A549 (cell line): ENCODE measurements at regions not wholly inside any gene's neighbourhood (a gene's known extent, or its start where the extent isn't known, plus 50 kb on each side); places are given as distances from the start of the nearest gene placed in this dataset.

ENCODE experiments used
- ATAC-seq, 2 experiments: fragments of 200-7000 bp in 1 of 2; fragments of >200 bp in 1 of 2; cut with Nextera tagmentation in 1 of 2; cut with Tn5 transposase in 1 of 2; 3 replicates each; pipeline versions ENCODE4 v1.8.0 to v1.9.1; 2018 to 2020; ENCODE audit warnings: mild to moderate bottlenecking in 1 of 2, moderate library complexity in 1 of 2
- CTCF ChIA-PET: fragments of 300-600 bp; sonication (Branson Sonifier 250); formaldehyde crosslinking; extraction: SDS; loops from one replicate; lab custom pipeline; 2021; ENCODE audit warnings: antibody characterized with exemption, inconsistent platforms; lab: Yijun Ruan, JAX
- POLR2A ChIA-PET: fragments of 350-600 bp; formaldehyde crosslinking; extraction: SDS; loops from one replicate; lab custom pipeline; 2021; ENCODE audit warnings: antibody characterized with exemption, inconsistent platforms; lab: Yijun Ruan, JAX
- DNase-seq, 2 experiments: peaks; one replicate each; pipeline versions ENCODE4 v3.0.0 to v3.0.0-alpha.2; 2011 to 2016; ENCODE audit warnings: low read depth in 1 of 2, low spot score in 1 of 2
- FAIRE-seq: peaks from 2 replicates; lab custom pipeline; 2011; peaks lifted over from hg19 to GRCh38; lab: Jason Lieb, UNC
- H3K27ac ChIP-seq, 2 experiments: fragments of >200 bp; sonication (Bioruptor Twin); formaldehyde crosslinking; 3 replicates each; pipeline ENCODE4 v1.5.1; 2016 to 2017
- H3K4me1 ChIP-seq: fragments of >200 bp; sonication (Bioruptor Twin); formaldehyde crosslinking; 3 replicates; pipeline ENCODE4 v1.6.1; 2016
- H3K4me2 ChIP-seq: fragments of >200 bp; sonication (Bioruptor Twin); formaldehyde crosslinking; 3 replicates; pipeline ENCODE4 v1.6.1; 2016
- H3K4me3 ChIP-seq: fragments of >200 bp; sonication (Bioruptor Twin); formaldehyde crosslinking; 3 replicates; pipeline ENCODE4 v1.5.1; 2016
- H3K9me3 ChIP-seq: fragments of >200 bp; sonication (Bioruptor Twin); formaldehyde crosslinking; 3 replicates; pipeline ENCODE4 v1.6.1; 2016
- CBX2 ChIP-seq: fragments of 200-600 bp; sonication (generic); IDR thresholded peaks from 2 replicates; pipeline ENCODE4 v1.6.1; 2016; ENCODE audit warnings: low read depth, mild to moderate bottlenecking, borderline replicate concordance
- CEBPB ChIP-seq, 2 experiments: fragments of >200 bp in 1 of 2; sonication (Bioruptor Twin) in 1 of 2; formaldehyde crosslinking in 1 of 2; IDR thresholded peaks; 2 replicates each; pipeline ENCODE4 v1.6.1; 2012 to 2016
- CTCF ChIP-seq: fragments of >200 bp; sonication (Bioruptor Twin); formaldehyde crosslinking; IDR thresholded peaks from 3 replicates; pipeline ENCODE4 v1.5.1; 2016
- FOSL2 ChIP-seq, 2 experiments: fragments of 450-650 bp in 1 of 2; fragments of >200 bp in 1 of 2; sonication (Bioruptor Twin) in 1 of 2; formaldehyde crosslinking; IDR thresholded peaks; 2 replicates each; pipeline versions ENCODE4 v1.5.0 to v1.6.1; 2016 to 2020; ENCODE audit warnings: mild to moderate bottlenecking in 1 of 2, moderate library complexity in 1 of 2
- HDAC2 ChIP-seq: fragments of 200-600 bp; sonication (generic); IDR thresholded peaks from 2 replicates; pipeline ENCODE4 v1.6.1; 2016
- HEYL ChIP-seq: fragments of 250-450 bp; sonication (Bioruptor Pico); IDR thresholded peaks from 2 replicates; pipeline ENCODE4 v1.8.0; 2021; ENCODE audit warnings: mild to moderate bottlenecking, moderate library complexity
- HOXB13 ChIP-seq: fragments of 250-450 bp; sonication (Bioruptor Pico); IDR thresholded peaks from 2 replicates; pipeline ENCODE4 v1.5.0; 2020; ENCODE audit warnings: low read depth, mild to moderate bottlenecking, moderate library complexity
- HOXB5 ChIP-seq: fragments of 250-450 bp; sonication (Bioruptor Pico); IDR thresholded peaks from 2 replicates; pipeline ENCODE4 v1.5.0; 2020; ENCODE audit warnings: mild to moderate bottlenecking, moderate library complexity
- JUNB ChIP-seq: fragments of >200 bp; sonication (Bioruptor Twin); formaldehyde crosslinking; IDR thresholded peaks from 2 replicates; pipeline ENCODE4 v1.6.1; 2016
- MAZ ChIP-seq: fragments of 150-350 bp; IDR thresholded peaks from 2 replicates; pipeline ENCODE4 v1.6.1; 2014; ENCODE audit warnings: antibody characterized with exemption, low read depth, low read length, borderline replicate concordance
- RAD21 ChIP-seq, 2 experiments: fragments of >200 bp in 1 of 2; sonication (Bioruptor Twin) in 1 of 2; formaldehyde crosslinking in 1 of 2; IDR thresholded peaks in 1 of 2; conservative IDR thresholded peaks in 1 of 2; 2 replicates in 1 of 2; 3 replicates in 1 of 2; pipeline ENCODE4 v1.6.1; 2012 to 2018; ENCODE audit warnings: inconsistent platforms in 1 of 2
- RFX5 ChIP-seq: fragments of 450-650 bp; IDR thresholded peaks from 2 replicates; pipeline ENCODE4 v1.7.1; 2014; ENCODE audit warnings: antibody characterized with exemption, mild to moderate bottlenecking, moderate library complexity
- SMC3 ChIP-seq: fragments of >200 bp; sonication (Bioruptor Twin); formaldehyde crosslinking; IDR thresholded peaks from 3 replicates; pipeline ENCODE4 v1.6.1; 2018; ENCODE audit warnings: inconsistent platforms
- TFCP2L1 ChIP-seq: fragments of 250-450 bp; sonication (Bioruptor Pico); IDR thresholded peaks from 2 replicates; pipeline ENCODE4 v1.5.0; 2021; ENCODE audit warnings: mild to moderate bottlenecking
- ZFP36 ChIP-seq: fragments of 450-650 bp; IDR thresholded peaks from 2 replicates; pipeline ENCODE4 v1.6.1; 2014; ENCODE audit warnings: borderline replicate concordance; ENCODE audit not compliant: partially characterized antibody
- ZSCAN20 ChIP-seq: fragments of 250-450 bp; sonication (Bioruptor Pico); IDR thresholded peaks from 2 replicates; pipeline ENCODE4 v1.8.0; 2022; ENCODE audit warnings: mild to moderate bottlenecking, moderate library complexity
- WGBS: methylation state at CpG from one replicate; pipeline ENCODE4 v1.1.6; 2017; ENCODE audit errors: missing lambda C conversion rate; 5-methylcytosine and 5-hydroxymethylcytosine counted together
- TF ChIP-seq, protein P1 (sequence below): fragments of >200 bp; sonication (Bioruptor Twin); formaldehyde crosslinking; IDR thresholded peaks from 2 replicates; pipeline ENCODE4 v1.6.1; 2016

GRCh38 chr1:50272912-50273311, 150.3 kb downstream of the DMRTA2 start:
- TF ChIP-seq CEBPB (IDR thresholded peaks at IDR 0.05) = no peak
- no peak for TF ChIP-seq SMC3
- TF ChIP-seq ZSCAN20 (CRISPR knock-in tag) = no peak
- no peak for TF ChIP-seq HOXB13 (CRISPR knock-in tag)
- no peak for TF ChIP-seq CTCF
- TF ChIP-seq, protein P1, sequence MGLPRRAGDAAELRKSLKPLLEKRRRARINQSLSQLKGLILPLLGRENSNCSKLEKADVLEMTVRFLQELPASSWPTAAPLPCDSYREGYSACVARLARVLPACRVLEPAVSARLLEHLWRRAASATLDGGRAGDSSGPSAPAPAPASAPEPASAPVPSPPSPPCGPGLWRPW = no peak
- TF ChIP-seq HEYL = no peak
- TF ChIP-seq ZFP36 = no peak
- TF ChIP-seq TFCP2L1 (CRISPR knock-in tag) = no peak
- no peak for TF ChIP-seq HDAC2
- TF ChIP-seq MAZ = no peak
- TF ChIP-seq RFX5 = no peak
- no peak for TF ChIP-seq CBX2
- no peak for TF ChIP-seq HOXB5 (CRISPR knock-in tag)
- no peak for TF ChIP-seq JUNB
- no peak for FAIRE-seq
- ChIA-PET CTCF (interaction anchor here (1.0 to 2.9 kb wide), 5 partner anchors 11 to 69 kb away, joined by 3 to 8 read pairs (median 4); no protein-coding TSS in a partner anchor), POLR2A (no interaction called here)
- H3K4me1 ChIP-seq = no peaks in the 10 kb centered on the region
- ATAC-seq = no peak; a peak in 1 of 6 replicates
- H3K4me2 ChIP-seq = no peak overlapping the region
- H3K27ac ChIP-seq = no peak overlapping the region
- no peak overlapping the region for H3K4me3 ChIP-seq
- no peaks in the 10 kb centered on the region for H3K9me3 ChIP-seq
- no peak for DNase-seq

DNA sequence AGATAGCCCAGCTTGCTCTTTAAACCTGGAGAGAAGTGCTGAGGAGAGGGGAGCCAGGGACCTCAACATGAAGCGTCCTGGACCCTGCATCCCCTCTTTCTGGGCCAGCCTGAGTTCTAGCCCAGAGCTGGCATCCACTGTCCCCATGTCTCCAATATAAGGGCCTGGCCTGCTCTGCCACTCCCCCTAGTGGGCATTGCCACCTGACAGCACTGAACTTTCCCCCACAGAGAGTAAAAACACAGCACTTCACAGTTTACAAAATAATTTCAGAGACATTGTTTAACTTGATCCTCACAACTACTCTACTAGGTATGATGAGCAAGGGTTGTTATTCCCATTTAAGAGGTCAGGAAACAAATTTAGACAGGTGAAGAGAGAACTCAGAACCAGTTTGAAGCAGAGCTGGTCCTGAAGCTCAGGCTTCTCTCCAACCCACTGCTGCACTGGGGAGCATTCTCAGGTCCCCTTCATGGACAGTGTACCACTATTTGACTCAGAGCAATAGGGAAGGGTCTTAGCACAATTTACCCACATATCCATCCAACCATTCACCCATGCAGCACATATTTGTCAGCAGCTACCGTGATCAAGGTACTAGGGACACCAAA, 151.2 kb downstream of the DMRTA2 start:
- FAIRE-seq (no peak), DNase-seq (peak; percentile 16 to 39), ATAC-seq (peak; percentile 86 to 88; a peak in 4 of 6 replicates)
- TF ChIP-seq ZFP36 (no peak), CTCF (peak; percentile 42), RAD21 (conservative IDR thresholded peaks at IDR 0.05 in 1 of 2, IDR thresholded peaks at IDR 0.05 in 1 of 2) (peak; percentile 39 to 60; a peak in 3 of 5 replicates)
- Histone ChIP-seq H3K27ac (no peak overlapping the region), H3K4me1 (no peaks in the 10 kb centered on the region), H3K9me3 (no peaks in the 10 kb centered on the region), H3K4me3 (no peak overlapping the region), H3K4me2 (no peak overlapping the region)
- 8% methylated on average over 2 of the region's 2 CpGs for WGBS
- ChIA-PET CTCF (interaction anchor here (0.6 to 2.9 kb wide), 12 partner anchors 9 to 1881 kb away, joined by 3 to 9 read pairs (median 4); no protein-coding TSS in a partner anchor), POLR2A (no interaction called here)

- POLR2A ChIA-PET = no interaction called here
- FAIRE-seq = no peak
- no peak for DNase-seq
- no peak for ATAC-seq
- no peaks in the 10 kb centered on the region for H3K9me3 ChIP-seq
- no peak for TF ChIP-seq FOSL2 (IDR thresholded peaks at IDR 0.05)
- no peak for TF ChIP-seq FOSL2 (CRISPR knock-in tag; IDR thresholded peaks at IDR 0.05)
- TF ChIP-seq, all 56 proteins: peak for 0
- no peaks in the 10 kb centered on the region for H3K4me1 ChIP-seq
- no peak overlapping the region for H3K4me3 ChIP-seq
- 0% methylated on average over 2 of the region's 2 CpGs for WGBS
- CTCF ChIA-PET = interaction anchor here (0.9 to 2.9 kb wide), 7 partner anchors 9 to 32 kb away, joined by 3 to 9 read pairs (median 4); no protein-coding TSS in a partner anchor
- no peak overlapping the region for H3K4me2 ChIP-seq
- no peak overlapping the region for H3K27ac ChIP-seq
These were observed 151.9 kb downstream of the DMRTA2 start for GRCh38 chr1:50271337-50271736.
